Hematopoietic multipotent progenitor cell treated with erythropoietin and hydrocortisone succinate and interleukin-3 and kit ligand, for 4 days (in vitro differentiated cells): ENCODE measurements at regions not wholly inside any gene's neighbourhood (a gene's known extent, or its start where the extent isn't known, plus 50 kb on each side); places are given as distances from the start of the nearest gene placed in this dataset.

Experiments
- DNase-seq: peaks from one replicate; pipeline ENCODE4 v3.0.0-alpha.2; 2015

GRCh38 chr4:144495944-144496343 lies 150.0 kb upstream of the HHIP start:
- no peak for DNase-seq

- DNase-seq: no peak
Observed at GRCh38 chr4:144499777-144500176, 146.2 kb upstream of the HHIP start.

GRCh38 chr4:144501231-144501780 lies 144.7 kb upstream of the HHIP start:
- DNase-seq: no peak

- no peak for DNase-seq
Observed at GRCh38 chr4:144504883-144505282, 141.1 kb upstream of the HHIP start.

GRCh38 chr4:144507311-144508101 lies 138.4 kb upstream of the HHIP start:
- no peak for DNase-seq

- DNase-seq: no peak
Observed at GRCh38 chr4:144509088-144510015, 136.6 kb upstream of the HHIP start.

GRCh38 chr4:144514736-144515135 lies 131.2 kb upstream of the HHIP start:
- DNase-seq: no peak

- DNase-seq: no peak
Observed at GRCh38 chr4:144518181-144518895, 127.6 kb upstream of the HHIP start.

GRCh38 chr4:144531841-144532240 lies 114.1 kb upstream of the HHIP start:
- no peak for DNase-seq

- no peak for DNase-seq
Observed at GRCh38 chr4:144547678-144548298, 98.2 kb upstream of the HHIP start.

- no peak for DNase-seq
Observed at GRCh38 chr4:144556636-144557035, 89.3 kb upstream of the HHIP start.

- DNase-seq: peak; percentile 9
Observed at GRCh38 chr4:144557404-144557803, 88.6 kb upstream of the HHIP start.

- DNase-seq: no peak
Observed at GRCh38 chr4:144562019-144562705, 83.8 kb upstream of the HHIP start.

GRCh38 chr4:144564358-144564757 lies 81.6 kb upstream of the HHIP start:
- DNase-seq: no peak

GRCh38 chr4:144565527-144566195 lies 80.3 kb upstream of the HHIP start:
- DNase-seq: no peak

GRCh38 chr4:144572660-144573059 lies 73.3 kb upstream of the HHIP start:
- no peak for DNase-seq

- no peak for DNase-seq
Observed at GRCh38 chr4:144574000-144574399, 72.0 kb upstream of the HHIP start.

GRCh38 chr4:144574509-144574908 lies 71.4 kb upstream of the HHIP start:
- no peak for DNase-seq

GRCh38 chr4:144575181-144575580 lies 70.8 kb upstream of the HHIP start:
- no peak for DNase-seq

GRCh38 chr4:144578681-144579080 lies 67.3 kb upstream of the HHIP start:
- no peak for DNase-seq

- no peak for DNase-seq
Observed at GRCh38 chr4:144579411-144580030, 66.4 kb upstream of the HHIP start.
